ENCODE measurements at regions not wholly inside any gene's neighbourhood (a gene's known extent, or its start where the extent isn't known, plus 50 kb on each side); places are given as distances from the start of the nearest gene placed in this dataset.

GRCh38 chr2:199527071-199527470, 69.3 kb upstream of the SATB2 start:
- intact Hi-C loops (cut with DNase I), result no loop called here
- H3K4me1 ChIP-seq, result no peaks in the 10 kb centered on the region
- no peaks in the 10 kb centered on the region for H3K9me3 ChIP-seq
- H3K27me3 ChIP-seq, result no peaks in the 10 kb centered on the region
- ATAC-seq (no peak), DNase-seq (no peak)
- no peak overlapping the region for H3K27ac ChIP-seq
- TF ChIP-seq CTCF (IDR thresholded peaks at IDR 0.05) (no peak), POLR2A (IDR thresholded peaks at IDR 0.05) (no peak)
- no peaks in the 10 kb centered on the region for H3K36me3 ChIP-seq (replicated peaks in 1 of 2; ENCODE audit: insufficient read depth in 1 of 2, low read depth in 2 of 2)
- 52 to 61% methylated on average over 1 of the region's 1 CpG for WGBS, 2 donors
- no peak overlapping the region for H3K4me3 ChIP-seq

GRCh38 chr2:199524689-199525574, 67.2 kb upstream of the SATB2 start:
- no peaks in the 10 kb centered on the region for H3K36me3 ChIP-seq (replicated peaks in 1 of 2; ENCODE audit: insufficient read depth in 1 of 2, low read depth in 2 of 2)
- TF ChIP-seq POLR2A (IDR thresholded peaks at IDR 0.05) (no peak), CTCF (IDR thresholded peaks at IDR 0.05) (no peak)
- H3K4me3 ChIP-seq, result no peak overlapping the region
- no peak for DNase-seq
- WGBS, 2 donors, result 62 to 72% methylated on average over 3 of the region's 3 CpGs
- no peak overlapping the region for H3K27ac ChIP-seq
- no peak for ATAC-seq
- intact Hi-C loops (cut with DNase I), result no loop called here
- H3K4me1 ChIP-seq, result no peaks in the 10 kb centered on the region
- no peaks in the 10 kb centered on the region for H3K9me3 ChIP-seq
- H3K27me3 ChIP-seq, result no peaks in the 10 kb centered on the region

GRCh38 chr2:199509403-199509802, 51.7 kb upstream of the SATB2 start:
- WGBS, 2 donors, result 47 to 50% methylated on average over 1 of the region's 1 CpG
- H3K4me1 ChIP-seq, result no peaks in the 10 kb centered on the region
- H3K36me3 ChIP-seq (replicated peaks in 1 of 2; ENCODE audit: insufficient read depth in 1 of 2, low read depth in 2 of 2), result no peaks in the 10 kb centered on the region
- ATAC-seq, result no peak
- TF ChIP-seq POLR2A (IDR thresholded peaks at IDR 0.05), result no peak
- TF ChIP-seq CTCF (IDR thresholded peaks at IDR 0.05), result no peak
- intact Hi-C loops (cut with DNase I), result no loop called here
- H3K9me3 ChIP-seq, result no peaks in the 10 kb centered on the region
- no peak overlapping the region for H3K4me3 ChIP-seq
- DNase-seq, result no peak
- no peak overlapping the region for H3K27ac ChIP-seq
- no peaks in the 10 kb centered on the region for H3K27me3 ChIP-seq
